MM.1S (cell line): ENCODE measurements at regions not wholly inside any gene's neighbourhood (a gene's known extent, or its start where the extent isn't known, plus 50 kb on each side); places are given as distances from the start of the nearest gene placed in this dataset.

ENCODE experiments used
- DNase-seq: peaks from one replicate; pipeline ENCODE4 v3.0.0-alpha.2; 2015
- H2AFZ ChIP-seq: fragments of 300-600 bp; sonication (generic); 2 replicates; pipeline ENCODE4 v1.6.0; 2016; ENCODE audit warnings: antibody characterized with exemption, low read length
- H3F3A ChIP-seq: fragments of 300-600 bp; sonication (generic); 2 replicates; pipeline ENCODE4 v1.6.1; 2016; ENCODE audit warnings: mild to moderate bottlenecking, antibody characterized with exemption, low read length, moderate library complexity, mixed read lengths; ENCODE audit not compliant: insufficient read depth
- H3K27ac ChIP-seq: fragments of 300-600 bp; sonication (generic); 2 replicates; pipeline ENCODE4 v1.5.1; 2016; ENCODE audit warnings: mild to moderate bottlenecking, low read length
- H3K27me3 ChIP-seq: fragments of 300-600 bp; sonication (generic); replicated peaks from 2 replicates; pipeline ENCODE4 v1.6.0; 2016; ENCODE audit warnings: low read length; ENCODE audit not compliant: insufficient read depth
- H3K36me3 ChIP-seq: fragments of 300-600 bp; sonication (generic); replicated peaks from 2 replicates; pipeline ENCODE4 v1.6.1; 2016; ENCODE audit warnings: mild to moderate bottlenecking, low read length, mixed read lengths; ENCODE audit not compliant: insufficient read depth
- H3K4me1 ChIP-seq: fragments of 300-600 bp; sonication (generic); 2 replicates; pipeline ENCODE4 v1.6.1; 2016; ENCODE audit warnings: low read length, mixed read lengths
- H3K4me2 ChIP-seq: fragments of 300-600 bp; sonication (generic); 2 replicates; pipeline ENCODE4 v1.6.0; 2016; ENCODE audit warnings: low read depth, low read length
- H3K4me3 ChIP-seq: fragments of 300-600 bp; sonication (generic); 2 replicates; pipeline ENCODE4 v1.5.1; 2016; ENCODE audit warnings: low read length, mixed read lengths
- H3K79me2 ChIP-seq: fragments of 300-600 bp; sonication (generic); 2 replicates; pipeline ENCODE4 v1.6.1; 2016; ENCODE audit warnings: mixed run types, low read length, mixed read lengths
- H3K9ac ChIP-seq: fragments of 300-600 bp; sonication (generic); 2 replicates; pipeline ENCODE4 v1.6.1; 2016; ENCODE audit warnings: low read length, mixed read lengths
- H3K9me2 ChIP-seq: fragments of 300-600 bp; sonication (generic); replicated peaks from 2 replicates; pipeline ENCODE4 v1.6.1; 2016; ENCODE audit warnings: mild to moderate bottlenecking, low read length, mixed read lengths; ENCODE audit not compliant: insufficient read depth
- H3K9me3 ChIP-seq: fragments of 300-600 bp; sonication (generic); replicated peaks from 2 replicates; pipeline ENCODE4 v1.6.1; 2016; ENCODE audit warnings: mild to moderate bottlenecking, low read length, mixed read lengths; ENCODE audit not compliant: insufficient read depth
- H4K20me1 ChIP-seq: fragments of 300-600 bp; sonication (generic); 2 replicates; pipeline ENCODE4 v1.6.1; 2016; ENCODE audit warnings: mild to moderate bottlenecking, low read length, moderate library complexity, mixed read lengths; ENCODE audit not compliant: insufficient read depth
- EZH2 ChIP-seq: fragments of 300-600 bp; sonication (generic); optimal IDR thresholded peaks from 2 replicates; pipeline ENCODE3; 2017; ENCODE audit warnings: low read depth, mild to moderate bottlenecking, antibody characterized with exemption, low read length, mixed read lengths
- EZH2phosphoT487 ChIP-seq: fragments of 300-600 bp; sonication (generic); IDR thresholded peaks from 2 replicates; pipeline ENCODE4 v1.6.1; 2018; ENCODE audit warnings: antibody characterized with exemption, low read length
- TF ChIP-seq, protein P1 (sequence below): fragments of 300-600 bp; sonication (generic); IDR thresholded peaks from 2 replicates; pipeline ENCODE4 v1.5.1; 2016; ENCODE audit warnings: antibody characterized with exemption, low read length, mixed read lengths

GRCh38 chr10:78354101-78354500 lies 320.4 kb downstream of the RPS24 start:
- no peak overlapping the region for H2AFZ ChIP-seq
- no peaks in the 10 kb centered on the region for H3F3A ChIP-seq
- H3K79me2 ChIP-seq: no peaks in the 10 kb centered on the region
- H3K36me3 ChIP-seq: no peaks in the 10 kb centered on the region
- H3K4me1 ChIP-seq: no peaks in the 10 kb centered on the region
- TF ChIP-seq EZH2phosphoT487 (no peak), EZH2 (no peak)
- TF ChIP-seq, protein P1, sequence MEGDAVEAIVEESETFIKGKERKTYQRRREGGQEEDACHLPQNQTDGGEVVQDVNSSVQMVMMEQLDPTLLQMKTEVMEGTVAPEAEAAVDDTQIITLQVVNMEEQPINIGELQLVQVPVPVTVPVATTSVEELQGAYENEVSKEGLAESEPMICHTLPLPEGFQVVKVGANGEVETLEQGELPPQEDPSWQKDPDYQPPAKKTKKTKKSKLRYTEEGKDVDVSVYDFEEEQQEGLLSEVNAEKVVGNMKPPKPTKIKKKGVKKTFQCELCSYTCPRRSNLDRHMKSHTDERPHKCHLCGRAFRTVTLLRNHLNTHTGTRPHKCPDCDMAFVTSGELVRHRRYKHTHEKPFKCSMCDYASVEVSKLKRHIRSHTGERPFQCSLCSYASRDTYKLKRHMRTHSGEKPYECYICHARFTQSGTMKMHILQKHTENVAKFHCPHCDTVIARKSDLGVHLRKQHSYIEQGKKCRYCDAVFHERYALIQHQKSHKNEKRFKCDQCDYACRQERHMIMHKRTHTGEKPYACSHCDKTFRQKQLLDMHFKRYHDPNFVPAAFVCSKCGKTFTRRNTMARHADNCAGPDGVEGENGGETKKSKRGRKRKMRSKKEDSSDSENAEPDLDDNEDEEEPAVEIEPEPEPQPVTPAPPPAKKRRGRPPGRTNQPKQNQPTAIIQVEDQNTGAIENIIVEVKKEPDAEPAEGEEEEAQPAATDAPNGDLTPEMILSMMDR: no peak
- no peak overlapping the region for H3K9ac ChIP-seq
- no peaks in the 10 kb centered on the region for H3K9me2 ChIP-seq
- no peak overlapping the region for H3K4me2 ChIP-seq
- H3K9me3 ChIP-seq: 0 out of 2 replicates have a peak, but pooled peaks cover 3% of the 10 kb centered on the region
- H3K27me3 ChIP-seq: no peaks in the 10 kb centered on the region
- H4K20me1 ChIP-seq: no peaks in the 10 kb centered on the region
- DNase-seq: no peak
- H3K27ac ChIP-seq: no peak overlapping the region
- H3K4me3 ChIP-seq: no peak overlapping the region

- no peaks in the 10 kb centered on the region for H3K4me1 ChIP-seq
- H3F3A ChIP-seq: no peaks in the 10 kb centered on the region
- H3K4me3 ChIP-seq: no peak overlapping the region
- H4K20me1 ChIP-seq: no peaks in the 10 kb centered on the region
- no peak overlapping the region for H3K9ac ChIP-seq
- H3K27ac ChIP-seq: no peak overlapping the region
- no peaks in the 10 kb centered on the region for H3K36me3 ChIP-seq
- 0 out of 2 replicates have a peak, but pooled peaks cover 2% of the 10 kb centered on the region for H3K9me3 ChIP-seq
- DNase-seq: no peak
- H3K4me2 ChIP-seq: no peak overlapping the region
- no peak overlapping the region for H2AFZ ChIP-seq
- H3K79me2 ChIP-seq: no peaks in the 10 kb centered on the region
- H3K9me2 ChIP-seq: no peaks in the 10 kb centered on the region
- H3K27me3 ChIP-seq: no peaks in the 10 kb centered on the region
- TF ChIP-seq, protein P1: no peak
- no peak for TF ChIP-seq EZH2
- TF ChIP-seq EZH2phosphoT487: no peak
These were observed 322.7 kb downstream of the RPS24 start for GRCh38 chr10:78356291-78356900.

DNA sequence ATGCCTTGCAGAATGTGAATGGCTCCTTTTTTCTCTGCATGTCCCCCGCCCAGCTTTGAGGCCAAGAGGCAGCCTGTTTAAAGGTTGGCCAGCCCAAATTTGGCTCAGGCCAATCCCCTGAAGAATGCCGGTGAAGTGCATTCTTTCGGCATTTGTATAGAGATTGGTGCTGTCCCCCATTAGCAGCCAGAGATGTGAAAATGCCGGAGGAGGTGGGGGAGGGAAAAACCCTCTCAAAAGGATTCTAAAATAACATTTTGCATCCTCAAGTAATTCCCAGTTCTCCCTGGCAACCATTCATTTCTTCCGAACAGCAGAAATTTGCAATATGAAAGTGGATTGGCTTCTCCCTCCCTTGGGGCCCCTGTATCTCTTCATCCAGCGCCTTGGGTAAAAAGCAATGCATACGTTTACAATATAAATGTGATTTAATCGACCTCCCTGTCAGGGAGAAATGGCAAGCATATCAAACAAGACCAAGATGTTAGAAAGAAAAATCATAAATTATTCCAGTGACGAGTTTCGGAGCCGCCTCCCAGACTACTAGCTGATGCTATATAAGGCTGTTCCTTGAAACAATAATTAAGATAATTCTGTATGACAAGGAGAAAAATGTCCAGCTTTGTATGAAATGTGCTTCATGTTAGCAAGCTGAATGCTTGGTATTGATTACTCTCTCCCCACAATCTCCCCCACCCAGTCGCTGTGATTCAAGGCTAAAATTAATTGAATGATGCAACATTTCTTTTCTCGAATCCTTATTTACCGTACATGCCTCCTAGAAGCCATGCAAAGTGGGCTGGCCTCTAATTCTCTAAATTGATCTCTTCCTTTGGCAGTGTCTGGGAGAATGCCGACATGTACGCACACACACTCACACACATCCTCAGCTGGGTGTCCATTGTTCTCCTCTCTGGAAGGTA lies 323.7 kb downstream of the RPS24 start:
- H3K36me3 ChIP-seq: no peaks in the 10 kb centered on the region
- no peak overlapping the region for H2AFZ ChIP-seq
- no peak overlapping the region for H3K27ac ChIP-seq
- H3K4me2 ChIP-seq: no peak overlapping the region
- DNase-seq: no peak
- no peaks in the 10 kb centered on the region for H3K79me2 ChIP-seq
- no peaks in the 10 kb centered on the region for H3F3A ChIP-seq
- no peak overlapping the region for H3K9ac ChIP-seq
- H3K9me3 ChIP-seq: no peaks in the 10 kb centered on the region
- no peak overlapping the region for H3K4me3 ChIP-seq
- H3K9me2 ChIP-seq: no peaks in the 10 kb centered on the region
- H3K4me1 ChIP-seq: no peaks in the 10 kb centered on the region
- no peaks in the 10 kb centered on the region for H4K20me1 ChIP-seq
- H3K27me3 ChIP-seq: no peaks in the 10 kb centered on the region
- TF ChIP-seq EZH2 (no peak), EZH2phosphoT487 (no peak)
- TF ChIP-seq, protein P1: no peak
